ENCODE measurements at regions not wholly inside any gene's neighbourhood (a gene's known extent, or its start where the extent isn't known, plus 50 kb on each side); places are given as distances from the start of the nearest gene placed in this dataset.

- TF ChIP-seq CTCF (conservative IDR thresholded peaks at IDR 0.05; ENCODE audit: low read length) (no peak), EZH2phosphoT487 (IDR thresholded peaks at IDR 0.05; ENCODE audit: borderline replicate concordance) (no peak)
- H2AFZ ChIP-seq (ENCODE audit: low read length): no peak overlapping the region
- no peaks in the 10 kb centered on the region for H3K36me3 ChIP-seq (ENCODE audit: insufficient read depth, low read length)
- no peak overlapping the region for H3K9ac ChIP-seq (ENCODE audit: low read depth, low read length, poor library complexity, severe bottlenecking)
- no peaks in the 10 kb centered on the region for H4K20me1 ChIP-seq (ENCODE audit: insufficient read depth, low read length, poor library complexity, severe bottlenecking)
- H3K4me1 ChIP-seq (ENCODE audit: insufficient read depth, low read length, poor library complexity, severe bottlenecking): no peaks in the 10 kb centered on the region
- no peak overlapping the region for H3K4me3 ChIP-seq (ENCODE audit: low read length, poor library complexity, severe bottlenecking)
- no peak overlapping the region for H3K4me2 ChIP-seq (ENCODE audit: low read depth, low read length, poor library complexity, severe bottlenecking)
- H3K27me3 ChIP-seq (ENCODE audit: insufficient read depth, low read length, poor library complexity, severe bottlenecking): no peaks in the 10 kb centered on the region
- H3K79me2 ChIP-seq (ENCODE audit: insufficient read depth, low read length): no peaks in the 10 kb centered on the region
- no peaks in the 10 kb centered on the region for H3K9me3 ChIP-seq (ENCODE audit: insufficient read depth, low read depth, low read length)
- H3F3A ChIP-seq (ENCODE audit: low read depth): no peaks in the 10 kb centered on the region
- H3K9me2 ChIP-seq (replicated peaks; ENCODE audit: low read depth, low read length): no peaks in the 10 kb centered on the region
Observed at GRCh38 chr1:106217765-106218164, 838.7 kb upstream of the PRMT6 start.

GRCh38 chr1:106222403-106222802, 834.1 kb upstream of the PRMT6 start:
- no peaks in the 10 kb centered on the region for H3K36me3 ChIP-seq (ENCODE audit: insufficient read depth, low read length)
- no peak overlapping the region for H3K4me2 ChIP-seq (ENCODE audit: low read depth, low read length, poor library complexity, severe bottlenecking)
- H3F3A ChIP-seq (ENCODE audit: low read depth): no peaks in the 10 kb centered on the region
- H3K4me3 ChIP-seq (ENCODE audit: low read length, poor library complexity, severe bottlenecking): no peak overlapping the region
- no peaks in the 10 kb centered on the region for H4K20me1 ChIP-seq (ENCODE audit: insufficient read depth, low read length, poor library complexity, severe bottlenecking)
- H3K9me3 ChIP-seq (ENCODE audit: insufficient read depth, low read depth, low read length): no peaks in the 10 kb centered on the region
- no peaks in the 10 kb centered on the region for H3K79me2 ChIP-seq (ENCODE audit: insufficient read depth, low read length)
- H3K4me1 ChIP-seq (ENCODE audit: insufficient read depth, low read length, poor library complexity, severe bottlenecking): no peaks in the 10 kb centered on the region
- H3K27me3 ChIP-seq (ENCODE audit: insufficient read depth, low read length, poor library complexity, severe bottlenecking): no peaks in the 10 kb centered on the region
- TF ChIP-seq EZH2phosphoT487 (IDR thresholded peaks at IDR 0.05; ENCODE audit: borderline replicate concordance) (no peak), CTCF (conservative IDR thresholded peaks at IDR 0.05; ENCODE audit: low read length) (no peak)
- H3K9ac ChIP-seq (ENCODE audit: low read depth, low read length, poor library complexity, severe bottlenecking): no peak overlapping the region
- H2AFZ ChIP-seq (ENCODE audit: low read length): no peak overlapping the region
- H3K9me2 ChIP-seq (replicated peaks; ENCODE audit: low read depth, low read length): no peaks in the 10 kb centered on the region

- Histone ChIP-seq H4K20me1 (ENCODE audit: insufficient read depth, low read length, poor library complexity, severe bottlenecking) (no peaks in the 10 kb centered on the region), H3K9me2 (replicated peaks; ENCODE audit: low read depth, low read length) (no peaks in the 10 kb centered on the region), H3K9me3 (ENCODE audit: insufficient read depth, low read depth, low read length) (no peaks in the 10 kb centered on the region), H3F3A (ENCODE audit: low read depth) (no peaks in the 10 kb centered on the region), H3K4me3 (ENCODE audit: low read length, poor library complexity, severe bottlenecking) (no peak overlapping the region), H3K36me3 (ENCODE audit: insufficient read depth, low read length) (no peaks in the 10 kb centered on the region), H3K4me2 (ENCODE audit: low read depth, low read length, poor library complexity, severe bottlenecking) (no peak overlapping the region), H2AFZ (ENCODE audit: low read length) (no peak overlapping the region), H3K79me2 (ENCODE audit: insufficient read depth, low read length) (no peaks in the 10 kb centered on the region), H3K4me1 (ENCODE audit: insufficient read depth, low read length, poor library complexity, severe bottlenecking) (no peaks in the 10 kb centered on the region), H3K27me3 (ENCODE audit: insufficient read depth, low read length, poor library complexity, severe bottlenecking) (no peaks in the 10 kb centered on the region), H3K9ac (ENCODE audit: low read depth, low read length, poor library complexity, severe bottlenecking) (no peak overlapping the region)
- no peak for TF ChIP-seq EZH2phosphoT487 (IDR thresholded peaks at IDR 0.05; ENCODE audit: borderline replicate concordance)
- TF ChIP-seq CTCF (conservative IDR thresholded peaks at IDR 0.05; ENCODE audit: low read length): no peak
Observed at GRCh38 chr1:106223213-106223612, 833.3 kb upstream of the PRMT6 start.
